DMS114 treated with DMSO at 0.1 percent for 48 hours (cell line): ENCODE measurements at regions not wholly inside any gene's neighbourhood (a gene's known extent, or its start where the extent isn't known, plus 50 kb on each side); places are given as distances from the start of the nearest gene placed in this dataset.

ENCODE experiments used
- DNase-seq: peaks from one replicate; lab custom pipeline; 2025; ENCODE audit not compliant: unreplicated experiment; lab: John Stamatoyannopoulos, UW

GRCh38 chr11:127625402-127625801 lies 624.8 kb upstream of the KIRREL3 start:
- DNase-seq, result no peak

- DNase-seq, result no peak
These were observed 623.8 kb upstream of the KIRREL3 start for GRCh38 chr11:127624306-127624856.

- DNase-seq, result no peak
These were observed 622.1 kb upstream of the KIRREL3 start for GRCh38 chr11:127622686-127623085.

- no peak for DNase-seq
These were observed 620.1 kb upstream of the KIRREL3 start for GRCh38 chr11:127620671-127621070.

- DNase-seq, result no peak
These were observed 619.4 kb upstream of the KIRREL3 start for GRCh38 chr11:127619946-127620345.

- no peak for DNase-seq
These were observed 618.2 kb upstream of the KIRREL3 start for GRCh38 chr11:127618721-127619120.

GRCh38 chr11:127616158-127616557 lies 615.6 kb upstream of the KIRREL3 start:
- no peak for DNase-seq

- no peak for DNase-seq
These were observed 612.0 kb upstream of the KIRREL3 start for GRCh38 chr11:127612607-127613006.

GRCh38 chr11:127609025-127609773 lies 608.6 kb upstream of the KIRREL3 start:
- DNase-seq, result no peak

- no peak for DNase-seq
These were observed 607.0 kb upstream of the KIRREL3 start for GRCh38 chr11:127607487-127608085.

- no peak for DNase-seq
These were observed 601.0 kb upstream of the KIRREL3 start for GRCh38 chr11:127601578-127601977.

- DNase-seq, result no peak
These were observed 600.1 kb upstream of the KIRREL3 start for GRCh38 chr11:127600674-127601073.

GRCh38 chr11:127598476-127598875 lies 597.9 kb upstream of the KIRREL3 start:
- DNase-seq, result no peak

- no peak for DNase-seq
These were observed 595.9 kb upstream of the KIRREL3 start for GRCh38 chr11:127596433-127596832.

- no peak for DNase-seq
These were observed 591.8 kb upstream of the KIRREL3 start for GRCh38 chr11:127592371-127592770.

- no peak for DNase-seq
These were observed 589.7 kb upstream of the KIRREL3 start for GRCh38 chr11:127590314-127590713.

- no peak for DNase-seq
These were observed 587.9 kb upstream of the KIRREL3 start for GRCh38 chr11:127588431-127588830.

- DNase-seq, result no peak
These were observed 586.9 kb upstream of the KIRREL3 start for GRCh38 chr11:127587511-127587910.

GRCh38 chr11:127576210-127576609 lies 575.6 kb upstream of the KIRREL3 start:
- no peak for DNase-seq

- DNase-seq, result no peak
These were observed 573.9 kb upstream of the KIRREL3 start for GRCh38 chr11:127574478-127574877.

- no peak for DNase-seq
These were observed 568.3 kb upstream of the KIRREL3 start for GRCh38 chr11:127568891-127569290.

GRCh38 chr11:127567237-127567932 lies 566.8 kb upstream of the KIRREL3 start:
- DNase-seq, result no peak
